ENCODE measurements at regions not wholly inside any gene's neighbourhood (a gene's known extent, or its start where the extent isn't known, plus 50 kb on each side); places are given as distances from the start of the nearest gene placed in this dataset.

GRCh38 chr10:111316722-111317212 lies 239.9 kb downstream of the ADRA2A start:
- TF ChIP-seq POLR2A (IDR thresholded peaks at IDR 0.05; ENCODE audit: low read length) (no peak), EP300 (IDR thresholded peaks at IDR 0.05) (no peak), NR3C1 (IDR thresholded peaks at IDR 0.05) (no peak)
